ENCODE measurements at regions not wholly inside any gene's neighbourhood (a gene's known extent, or its start where the extent isn't known, plus 50 kb on each side); places are given as distances from the start of the nearest gene placed in this dataset.

GRCh38 chr10:70976063-70976695, 87.8 kb upstream of the PCBD1 start:
- no peak overlapping the region for H3K4me3 Mint-ChIP-seq (ENCODE audit: unreplicated experiment)
- Histone ChIP-seq H3K27me3 (replicated peaks; ENCODE audit: control insufficient read depth, insufficient read depth, low read length) (no peaks in the 10 kb centered on the region), H3K36me3 (ENCODE audit: control insufficient read depth, insufficient read depth, low read length) (no peaks in the 10 kb centered on the region), H3K4me3 (ENCODE audit: low read depth, low read length) (no peak overlapping the region), H3K9me3 (peaks cover 18% of the 10 kb centered on the region), H3K4me1 (peaks cover 7% of the 10 kb centered on the region; the same call in 1 of the 2 replicates)
- no peaks in the 10 kb centered on the region for H3K36me3 Mint-ChIP-seq (ENCODE audit: insufficient read depth, unreplicated experiment)
- peaks cover 10% of the 10 kb centered on the region for H3K9me3 Mint-ChIP-seq (ENCODE audit: unreplicated experiment)
- CTCF ChIA-PET: no interaction called here
- no peak for TF ChIP-seq CTCF (IDR thresholded peaks at IDR 0.05; ENCODE audit: insufficient read depth in 1 of 2, low read depth in 1 of 2, low read length in 1 of 2, severe bottlenecking in 1 of 2, unreplicated experiment in 1 of 2)
- no TSS peak for BruUV-seq (replicated peaks)
- H3K27me3 Mint-ChIP-seq (ENCODE audit: insufficient read depth, unreplicated experiment): no peaks in the 10 kb centered on the region
- no peak overlapping the region for H3K27ac Mint-ChIP-seq (ENCODE audit: unreplicated experiment)
- no peak for DNase-seq
- intact Hi-C loops (cut with micrococcal nuclease; ENCODE audit: unreplicated experiment): no loop called here
- POLR2A ChIA-PET: no interaction called here
- H3K4me1 Mint-ChIP-seq (ENCODE audit: low read depth, unreplicated experiment): no peaks in the 10 kb centered on the region

- no peaks in the 10 kb centered on the region for H3K27me3 Mint-ChIP-seq (ENCODE audit: insufficient read depth, unreplicated experiment)
Observed at GRCh38 chr10:70977625-70978024, 89.3 kb upstream of the PCBD1 start.

GRCh38 chr10:70978181-70978580, 89.8 kb upstream of the PCBD1 start:
- no peak overlapping the region for H3K27ac Mint-ChIP-seq (ENCODE audit: unreplicated experiment)
- Histone ChIP-seq H3K4me3 (ENCODE audit: low read depth, low read length) (no peak overlapping the region), H3K27me3 (replicated peaks; ENCODE audit: control insufficient read depth, insufficient read depth, low read length) (no peaks in the 10 kb centered on the region), H3K9me3 (peaks cover 1% of the 10 kb centered on the region), H3K36me3 (ENCODE audit: control insufficient read depth, insufficient read depth, low read length) (no peaks in the 10 kb centered on the region), H3K4me1 (peaks cover 16% of the 10 kb centered on the region)
- CTCF ChIA-PET: no interaction called here
- POLR2A ChIA-PET: no interaction called here
- intact Hi-C loops (cut with micrococcal nuclease; ENCODE audit: unreplicated experiment): no loop called here
- H3K4me1 Mint-ChIP-seq (ENCODE audit: low read depth, unreplicated experiment): peaks cover 12% of the 10 kb centered on the region
- no peaks in the 10 kb centered on the region for H3K9me3 Mint-ChIP-seq (ENCODE audit: unreplicated experiment)
- no peaks in the 10 kb centered on the region for H3K27me3 Mint-ChIP-seq (ENCODE audit: insufficient read depth, unreplicated experiment)
- DNase-seq: no peak
- no peak overlapping the region for H3K4me3 Mint-ChIP-seq (ENCODE audit: unreplicated experiment)
- BruUV-seq (replicated peaks): no TSS peak
- TF ChIP-seq CTCF (IDR thresholded peaks at IDR 0.05; ENCODE audit: insufficient read depth in 1 of 2, low read depth in 1 of 2, low read length in 1 of 2, severe bottlenecking in 1 of 2, unreplicated experiment in 1 of 2): no peak
- no peaks in the 10 kb centered on the region for H3K36me3 Mint-ChIP-seq (ENCODE audit: insufficient read depth, unreplicated experiment)

More at GRCh38 chr10:70977625-70978024, 89.3 kb upstream of the PCBD1 start:
- peaks cover 7% of the 10 kb centered on the region for H3K4me1 Mint-ChIP-seq (ENCODE audit: low read depth, unreplicated experiment)
- DNase-seq: no peak
- no peak for TF ChIP-seq CTCF (IDR thresholded peaks at IDR 0.05; ENCODE audit: insufficient read depth in 1 of 2, low read depth in 1 of 2, low read length in 1 of 2, severe bottlenecking in 1 of 2, unreplicated experiment in 1 of 2)
- Histone ChIP-seq H3K27me3 (replicated peaks; ENCODE audit: control insufficient read depth, insufficient read depth, low read length) (no peaks in the 10 kb centered on the region), H3K4me1 (peaks cover 15% of the 10 kb centered on the region), H3K9me3 (peaks cover 7% of the 10 kb centered on the region), H3K36me3 (ENCODE audit: control insufficient read depth, insufficient read depth, low read length) (no peaks in the 10 kb centered on the region), H3K4me3 (ENCODE audit: low read depth, low read length) (no peak overlapping the region)
- ChIA-PET CTCF (no interaction called here), POLR2A (no interaction called here)
- no peaks in the 10 kb centered on the region for H3K36me3 Mint-ChIP-seq (ENCODE audit: insufficient read depth, unreplicated experiment)
- H3K4me3 Mint-ChIP-seq (ENCODE audit: unreplicated experiment): no peak overlapping the region
- intact Hi-C loops (cut with micrococcal nuclease; ENCODE audit: unreplicated experiment): no loop called here
- H3K27ac Mint-ChIP-seq (ENCODE audit: unreplicated experiment): no peak overlapping the region
- no peaks in the 10 kb centered on the region for H3K9me3 Mint-ChIP-seq (ENCODE audit: unreplicated experiment)
- no TSS peak for BruUV-seq (replicated peaks)

Data from Caco-2 (cell line).